ENCODE measurements at regions not wholly inside any gene's neighbourhood (a gene's known extent, or its start where the extent isn't known, plus 50 kb on each side); places are given as distances from the start of the nearest gene placed in this dataset.

DNA sequence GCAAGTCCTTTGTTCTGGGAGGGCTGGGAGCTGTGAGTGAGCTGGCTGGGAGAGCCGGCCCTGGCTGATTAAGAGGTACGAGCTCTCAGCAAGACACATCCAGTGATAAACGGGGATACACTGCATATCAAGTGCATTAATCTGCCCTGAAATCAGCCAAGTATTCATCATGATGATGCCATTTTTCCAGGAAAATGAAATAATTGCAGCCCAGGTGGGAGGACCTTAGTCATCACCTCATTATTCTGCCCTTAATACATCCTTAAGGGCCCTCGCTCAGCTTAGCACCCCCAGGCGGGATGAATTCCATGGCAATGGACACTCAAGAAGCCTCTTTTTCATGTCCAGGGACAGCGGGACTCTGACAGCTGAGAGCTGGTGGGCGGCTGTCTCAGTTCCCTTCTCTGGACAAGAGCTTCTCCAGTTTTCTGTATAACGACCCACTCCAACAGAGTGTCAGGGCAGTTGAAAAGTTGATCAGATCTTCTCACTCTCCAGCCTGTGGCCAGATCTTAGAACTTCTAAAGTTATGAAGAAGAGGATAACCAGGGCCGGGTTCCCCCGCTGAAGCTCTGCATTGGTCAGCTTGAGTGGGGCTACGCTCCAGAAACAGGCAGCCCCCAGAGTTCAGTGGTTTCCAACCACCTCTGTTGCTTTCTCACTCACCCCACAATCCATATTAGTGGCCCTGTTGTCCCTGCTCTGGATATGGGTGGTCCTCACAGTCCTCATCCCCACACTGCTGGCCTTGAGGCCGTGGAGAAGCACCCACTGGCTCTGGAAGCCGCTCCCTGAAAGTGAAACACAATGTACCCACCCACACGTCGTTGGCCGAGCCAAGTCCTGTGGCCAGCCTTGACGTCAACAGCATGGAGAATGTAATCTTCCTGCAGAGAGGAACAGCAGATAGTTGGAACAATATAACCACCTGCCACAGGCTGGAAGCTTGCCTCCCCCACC lies 306.2 kb upstream of the DIO3 start:
- Histone ChIP-seq H3K9ac (ENCODE audit: low read depth, low read length) (no peak overlapping the region), H3K27ac (ENCODE audit: insufficient read depth, low read length) (no peak overlapping the region), H3K4me2 (ENCODE audit: low read depth, low read length) (no peak overlapping the region), H2BK120ac (ENCODE audit: low read depth, low read length) (no peak overlapping the region), H3K18ac (ENCODE audit: low read depth, low read length) (no peak overlapping the region), H4K91ac (ENCODE audit: insufficient read depth, low read depth, low read length) (no peak overlapping the region), H3K27me3 (ENCODE audit: control insufficient read depth, insufficient read depth, low read length) (peaks cover 35% of the 10 kb centered on the region), H3K9me3 (ENCODE audit: control insufficient read depth, insufficient read depth, low read length) (no peaks in the 10 kb centered on the region), H2AK9ac (replicated peaks; ENCODE audit: low read depth, low read length, poor library complexity) (no peak overlapping the region), H3K14ac (replicated peaks; ENCODE audit: low read depth, low read length) (no peak overlapping the region), H3K9me1 (ENCODE audit: insufficient read depth, low read length) (no peaks in the 10 kb centered on the region), H2BK15ac (ENCODE audit: low read depth, low read length) (no peak overlapping the region), H2AK5ac (ENCODE audit: low read depth, low read length) (no peak overlapping the region), H4K5ac (ENCODE audit: low read depth, low read length) (no peak overlapping the region), H2BK20ac (ENCODE audit: low read depth, low read length) (no peak overlapping the region), H3K4me3 (ENCODE audit: insufficient read depth, low read depth, low read length) (no peak overlapping the region), H3K4ac (ENCODE audit: low read depth, low read length) (no peak overlapping the region), H4K8ac (ENCODE audit: low read depth in 2 of 2, low read length in 2 of 2) (no peak overlapping the region), H3K4me1 (ENCODE audit: control insufficient read depth, insufficient read depth, low read length) (no peaks in the 10 kb centered on the region), H3K56ac (ENCODE audit: extremely low read depth, insufficient read depth, low read length) (no peak overlapping the region), H2AFZ (replicated peaks; ENCODE audit: low read length, poor library complexity) (no peak overlapping the region), H3K36me3 (ENCODE audit: control insufficient read depth, insufficient read depth, low read length) (no peaks in the 10 kb centered on the region), H4K20me1 (ENCODE audit: insufficient read depth, low read length) (no peaks in the 10 kb centered on the region), H3K23ac (ENCODE audit: low read depth, low read length) (no peak overlapping the region), H3K79me1 (ENCODE audit: low read depth in 1 of 2, low read length in 2 of 2) (no peaks in the 10 kb centered on the region), H2BK5ac (ENCODE audit: low read depth, low read length, poor library complexity, severe bottlenecking) (no peak overlapping the region)
- DNase-seq (no peak), ATAC-seq (ENCODE audit: low read depth) (no peak)
- ChIA-PET POLR2A (ENCODE audit: unreplicated experiment) (no interaction called here), CTCF (no interaction called here)
- WGBS, 2 experiments (ENCODE audit: extremely low coverage in 2 of 2, insufficient read length in 1 of 2): 43% methylated on average over 5 of the region's 17 CpGs; no CpG with 5 or more reads in 1 of the 2 experiments
- intact Hi-C loops (cut with micrococcal nuclease): no loop called here
- dilution Hi-C loops (cut with HindIII; ENCODE audit: low sequenced_read_pairs, unreplicated experiment): no loop called here
- BruUV-seq (replicated peaks): no TSS peak
- no peak for TF ChIP-seq MAZ (IDR thresholded peaks at IDR 0.05; ENCODE audit: borderline replicate concordance, low read depth, low read length)
- TF ChIP-seq NFE2L2 (IDR thresholded peaks at IDR 0.05; ENCODE audit: low read depth, low read length): no peak
- TF ChIP-seq POLR2A (IDR thresholded peaks at IDR 0.05; ENCODE audit: low read depth, low read length): no peak
- TF ChIP-seq, protein P1, sequence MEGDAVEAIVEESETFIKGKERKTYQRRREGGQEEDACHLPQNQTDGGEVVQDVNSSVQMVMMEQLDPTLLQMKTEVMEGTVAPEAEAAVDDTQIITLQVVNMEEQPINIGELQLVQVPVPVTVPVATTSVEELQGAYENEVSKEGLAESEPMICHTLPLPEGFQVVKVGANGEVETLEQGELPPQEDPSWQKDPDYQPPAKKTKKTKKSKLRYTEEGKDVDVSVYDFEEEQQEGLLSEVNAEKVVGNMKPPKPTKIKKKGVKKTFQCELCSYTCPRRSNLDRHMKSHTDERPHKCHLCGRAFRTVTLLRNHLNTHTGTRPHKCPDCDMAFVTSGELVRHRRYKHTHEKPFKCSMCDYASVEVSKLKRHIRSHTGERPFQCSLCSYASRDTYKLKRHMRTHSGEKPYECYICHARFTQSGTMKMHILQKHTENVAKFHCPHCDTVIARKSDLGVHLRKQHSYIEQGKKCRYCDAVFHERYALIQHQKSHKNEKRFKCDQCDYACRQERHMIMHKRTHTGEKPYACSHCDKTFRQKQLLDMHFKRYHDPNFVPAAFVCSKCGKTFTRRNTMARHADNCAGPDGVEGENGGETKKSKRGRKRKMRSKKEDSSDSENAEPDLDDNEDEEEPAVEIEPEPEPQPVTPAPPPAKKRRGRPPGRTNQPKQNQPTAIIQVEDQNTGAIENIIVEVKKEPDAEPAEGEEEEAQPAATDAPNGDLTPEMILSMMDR (conservative IDR thresholded peaks at IDR 0.05; ENCODE audit: low read depth, low read length): no peak
- no peak for TF ChIP-seq MAFK (IDR thresholded peaks at IDR 0.05; ENCODE audit: low read depth, low read length)
- TF ChIP-seq FOS (IDR thresholded peaks at IDR 0.05; ENCODE audit: low read depth, low read length): no peak
- TF ChIP-seq, protein P2, sequence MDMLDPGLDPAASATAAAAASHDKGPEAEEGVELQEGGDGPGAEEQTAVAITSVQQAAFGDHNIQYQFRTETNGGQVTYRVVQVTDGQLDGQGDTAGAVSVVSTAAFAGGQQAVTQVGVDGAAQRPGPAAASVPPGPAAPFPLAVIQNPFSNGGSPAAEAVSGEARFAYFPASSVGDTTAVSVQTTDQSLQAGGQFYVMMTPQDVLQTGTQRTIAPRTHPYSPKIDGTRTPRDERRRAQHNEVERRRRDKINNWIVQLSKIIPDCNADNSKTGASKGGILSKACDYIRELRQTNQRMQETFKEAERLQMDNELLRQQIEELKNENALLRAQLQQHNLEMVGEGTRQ (IDR thresholded peaks at IDR 0.05; ENCODE audit: low read depth, low read length): no peak
- TF ChIP-seq BHLHE40 (IDR thresholded peaks at IDR 0.05; ENCODE audit: low read depth, low read length): no peak
- TF ChIP-seq SMC3 (IDR thresholded peaks at IDR 0.05; ENCODE audit: low read depth, low read length): no peak
- TF ChIP-seq RFX5 (IDR thresholded peaks at IDR 0.05; ENCODE audit: low read depth, low read length): no peak
- TF ChIP-seq CEBPB (IDR thresholded peaks at IDR 0.05; ENCODE audit: low read depth, low read length): no peak
- TF ChIP-seq, protein P3, sequence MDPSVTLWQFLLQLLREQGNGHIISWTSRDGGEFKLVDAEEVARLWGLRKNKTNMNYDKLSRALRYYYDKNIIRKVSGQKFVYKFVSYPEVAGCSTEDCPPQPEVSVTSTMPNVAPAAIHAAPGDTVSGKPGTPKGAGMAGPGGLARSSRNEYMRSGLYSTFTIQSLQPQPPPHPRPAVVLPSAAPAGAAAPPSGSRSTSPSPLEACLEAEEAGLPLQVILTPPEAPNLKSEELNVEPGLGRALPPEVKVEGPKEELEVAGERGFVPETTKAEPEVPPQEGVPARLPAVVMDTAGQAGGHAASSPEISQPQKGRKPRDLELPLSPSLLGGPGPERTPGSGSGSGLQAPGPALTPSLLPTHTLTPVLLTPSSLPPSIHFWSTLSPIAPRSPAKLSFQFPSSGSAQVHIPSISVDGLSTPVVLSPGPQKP (IDR thresholded peaks at IDR 0.05; ENCODE audit: borderline replicate concordance, low read depth, low read length): no peak
- TF ChIP-seq MXI1 (IDR thresholded peaks at IDR 0.05; ENCODE audit: borderline replicate concordance, low read depth, low read length): no peak
- TF ChIP-seq RAD21 (IDR thresholded peaks at IDR 0.05; ENCODE audit: low read length): no peak
- in situ Hi-C loops (cut with MboI; ENCODE audit: low sequenced_read_pairs): no loop called here
